Mesothelial cell of epicardium (in vitro differentiated cells): ENCODE measurements at regions not wholly inside any gene's neighbourhood (a gene's known extent, or its start where the extent isn't known, plus 50 kb on each side); places are given as distances from the start of the nearest gene placed in this dataset.
A peak's percentile ranks its signal among the peaks of the same experiment; 100 is the strongest.
"Not testable (repeated sequence)": the region's sequence is repeated elsewhere in the genome, so short reads cannot be mapped to it uniquely, and the experiment has no call there.

ENCODE experiments used
- DNase-seq, 2 experiments: peaks; one replicate each; pipeline ENCODE4 v3.0.0; 2021; ENCODE audit warnings: low spot score in 2 of 2; ENCODE audit not compliant: unreplicated experiment in 2 of 2
- H3K27ac Mint-ChIP-seq: 2 replicates; pipeline ENCODE4 v1.8.0; 2021; ENCODE audit warnings: mixed read lengths
- H3K27me3 Mint-ChIP-seq: 2 replicates; pipeline ENCODE4 v1.8.0; 2021; ENCODE audit warnings: low read depth, mixed read lengths
- H3K36me3 Mint-ChIP-seq: 2 replicates; pipeline ENCODE4 v1.8.0; 2021; ENCODE audit warnings: mixed read lengths
- H3K4me1 Mint-ChIP-seq: 2 replicates; pipeline ENCODE4 v1.8.0; 2021; ENCODE audit warnings: mixed read lengths
- H3K4me3 Mint-ChIP-seq: 2 replicates; pipeline ENCODE4 v1.8.0; 2021; ENCODE audit warnings: mild to moderate bottlenecking, moderate library complexity, mixed read lengths
- H3K9me3 Mint-ChIP-seq: 2 replicates; pipeline ENCODE4 v1.8.0; 2021; ENCODE audit warnings: mixed read lengths
- TF ChIP-seq, protein P1 (sequence below): fragments of 200-600 bp; sonication (generic); IDR thresholded peaks from one replicate; pipeline ENCODE4 v1.5.0; 2021; ENCODE audit warnings: antibody characterized with exemption; ENCODE audit not compliant: unreplicated experiment

DNA sequence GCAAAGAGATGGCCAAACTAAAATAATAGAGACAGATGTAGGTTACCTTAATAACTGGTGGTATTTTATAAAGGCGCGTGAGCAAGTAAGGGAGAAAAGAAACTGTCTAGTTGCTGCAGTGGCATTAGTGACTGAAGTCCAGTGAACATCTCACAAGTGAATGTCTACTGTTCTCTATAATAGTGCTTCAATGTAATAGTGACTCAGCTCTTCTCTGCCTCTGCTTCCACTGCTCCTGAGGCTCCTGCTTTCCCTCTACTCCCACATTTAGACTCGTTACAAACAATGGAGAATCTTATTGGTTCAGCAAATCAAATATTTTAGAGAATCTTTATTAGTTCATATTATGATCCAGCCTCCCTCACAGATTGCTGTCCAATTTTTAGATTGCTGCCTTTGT lies 779.1 kb upstream of the HTR2C start:
- no peak for DNase-seq
- Mint-ChIP-seq H3K27me3 (no peaks in the 10 kb centered on the region), H3K27ac (peak overlapping the region; percentile 69), H3K4me1 (peaks cover 51% of the 10 kb centered on the region), H3K4me3 (no peak overlapping the region), H3K9me3 (peaks cover 2% of the 10 kb centered on the region), H3K36me3 (no peaks in the 10 kb centered on the region)
- TF ChIP-seq, protein P1, sequence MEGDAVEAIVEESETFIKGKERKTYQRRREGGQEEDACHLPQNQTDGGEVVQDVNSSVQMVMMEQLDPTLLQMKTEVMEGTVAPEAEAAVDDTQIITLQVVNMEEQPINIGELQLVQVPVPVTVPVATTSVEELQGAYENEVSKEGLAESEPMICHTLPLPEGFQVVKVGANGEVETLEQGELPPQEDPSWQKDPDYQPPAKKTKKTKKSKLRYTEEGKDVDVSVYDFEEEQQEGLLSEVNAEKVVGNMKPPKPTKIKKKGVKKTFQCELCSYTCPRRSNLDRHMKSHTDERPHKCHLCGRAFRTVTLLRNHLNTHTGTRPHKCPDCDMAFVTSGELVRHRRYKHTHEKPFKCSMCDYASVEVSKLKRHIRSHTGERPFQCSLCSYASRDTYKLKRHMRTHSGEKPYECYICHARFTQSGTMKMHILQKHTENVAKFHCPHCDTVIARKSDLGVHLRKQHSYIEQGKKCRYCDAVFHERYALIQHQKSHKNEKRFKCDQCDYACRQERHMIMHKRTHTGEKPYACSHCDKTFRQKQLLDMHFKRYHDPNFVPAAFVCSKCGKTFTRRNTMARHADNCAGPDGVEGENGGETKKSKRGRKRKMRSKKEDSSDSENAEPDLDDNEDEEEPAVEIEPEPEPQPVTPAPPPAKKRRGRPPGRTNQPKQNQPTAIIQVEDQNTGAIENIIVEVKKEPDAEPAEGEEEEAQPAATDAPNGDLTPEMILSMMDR, result no peak

DNA sequence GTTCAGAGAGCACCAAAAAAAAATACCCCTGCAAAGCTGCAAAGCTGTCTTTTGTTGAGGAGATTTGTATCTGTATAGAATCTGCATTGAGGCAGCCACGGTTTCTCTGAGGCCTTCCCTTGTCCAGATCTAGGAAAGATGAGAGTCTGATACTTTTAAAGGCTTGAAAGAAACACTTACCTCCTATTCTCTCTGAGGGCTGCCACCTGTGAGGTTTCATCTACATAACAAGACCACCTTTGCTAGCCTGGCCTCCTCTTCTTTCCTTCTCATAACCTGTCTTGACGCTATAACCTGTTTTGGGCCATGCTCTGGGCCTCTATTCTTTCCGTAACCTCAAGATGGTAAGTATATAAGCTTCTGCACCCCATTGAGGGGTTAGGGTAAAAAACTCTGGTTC lies 779.6 kb upstream of the HTR2C start:
- DNase-seq, result no peak
- Mint-ChIP-seq H3K9me3 (no peaks in the 10 kb centered on the region), H3K27ac (peak overlapping the region; percentile 69), H3K4me3 (no peak overlapping the region), H3K36me3 (no peaks in the 10 kb centered on the region), H3K27me3 (no peaks in the 10 kb centered on the region), H3K4me1 (peaks cover 48% of the 10 kb centered on the region)
- TF ChIP-seq, protein P1, result no peak

DNA sequence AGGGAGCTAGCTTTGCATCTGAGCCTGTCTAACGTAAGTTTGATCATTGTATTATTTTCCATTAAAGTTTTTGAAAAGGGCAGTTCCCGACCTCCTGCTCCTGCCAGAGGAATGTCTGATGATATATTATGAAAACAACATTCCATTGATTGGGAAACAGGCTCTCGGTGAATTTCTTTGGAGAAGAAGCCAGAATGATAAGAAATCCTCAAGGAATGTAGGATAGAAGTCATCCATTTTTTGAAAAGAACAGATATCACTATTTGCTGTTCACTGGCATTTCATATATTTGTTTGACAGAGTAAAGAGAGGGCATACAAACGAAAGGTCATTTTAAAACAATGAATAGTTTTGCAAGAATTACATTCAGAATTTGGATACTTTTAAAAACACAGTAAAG lies 781.0 kb upstream of the HTR2C start:
- Mint-ChIP-seq H3K27me3 (no peaks in the 10 kb centered on the region), H3K4me3 (no peak overlapping the region), H3K9me3 (no peaks in the 10 kb centered on the region), H3K4me1 (peaks cover 42% of the 10 kb centered on the region), H3K36me3 (no peaks in the 10 kb centered on the region), H3K27ac (peak overlapping the region; percentile 81)
- DNase-seq, result no peak
- TF ChIP-seq, protein P1, result no peak

DNA sequence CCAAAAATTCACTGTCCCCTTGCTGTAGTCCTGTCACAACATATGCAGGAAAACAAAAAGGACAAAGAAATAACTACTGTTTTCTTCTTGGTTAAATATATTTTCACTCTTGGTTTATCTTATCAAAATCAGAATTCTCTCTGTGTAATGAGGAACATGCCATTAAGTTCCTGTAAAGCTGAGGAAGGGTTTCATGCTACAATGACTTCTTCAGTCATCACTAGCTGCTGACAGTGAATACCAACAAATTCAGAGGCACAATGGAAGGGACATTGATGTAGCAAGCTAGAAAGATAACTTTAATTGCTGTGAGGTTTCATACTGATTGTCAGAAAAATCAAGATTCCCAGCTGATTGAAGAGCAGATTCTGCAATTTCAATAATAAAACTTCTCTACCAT lies 782.9 kb upstream of the HTR2C start:
- Mint-ChIP-seq H3K27ac (no peak overlapping the region), H3K4me1 (peaks cover 42% of the 10 kb centered on the region), H3K9me3 (peaks cover 10% of the 10 kb centered on the region), H3K27me3 (no peaks in the 10 kb centered on the region), H3K36me3 (peaks cover 3% of the 10 kb centered on the region), H3K4me3 (no peak overlapping the region)
- TF ChIP-seq, protein P1, result no peak
- DNase-seq, result no peak

DNA sequence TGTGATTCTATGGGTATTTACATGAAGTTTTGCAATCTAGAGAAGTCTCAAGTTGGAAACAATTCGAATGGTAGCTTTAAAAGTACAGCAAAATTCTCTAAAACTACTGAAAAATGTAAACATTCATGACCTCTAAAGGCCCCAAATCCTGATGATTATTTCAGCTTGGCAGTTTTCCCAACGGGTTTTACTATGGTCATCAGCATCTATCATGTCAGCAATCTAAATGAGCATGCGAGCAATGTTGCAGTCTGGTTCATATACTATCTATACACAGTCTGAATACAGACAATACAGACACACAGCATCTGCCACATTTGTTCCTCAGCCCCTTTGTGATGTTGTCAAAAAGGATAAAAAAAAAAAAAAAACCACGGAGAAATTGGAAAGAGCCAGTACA lies 790.3 kb upstream of the HTR2C start:
- Mint-ChIP-seq H3K36me3 (peaks cover 6% of the 10 kb centered on the region), H3K4me3 (no peak overlapping the region), H3K9me3 (peaks cover 23% of the 10 kb centered on the region), H3K27ac (peak overlapping the region; percentile 74), H3K4me1 (peaks cover 40% of the 10 kb centered on the region), H3K27me3 (no peaks in the 10 kb centered on the region)
- TF ChIP-seq, protein P1, result no peak
- DNase-seq, result no peak

DNA sequence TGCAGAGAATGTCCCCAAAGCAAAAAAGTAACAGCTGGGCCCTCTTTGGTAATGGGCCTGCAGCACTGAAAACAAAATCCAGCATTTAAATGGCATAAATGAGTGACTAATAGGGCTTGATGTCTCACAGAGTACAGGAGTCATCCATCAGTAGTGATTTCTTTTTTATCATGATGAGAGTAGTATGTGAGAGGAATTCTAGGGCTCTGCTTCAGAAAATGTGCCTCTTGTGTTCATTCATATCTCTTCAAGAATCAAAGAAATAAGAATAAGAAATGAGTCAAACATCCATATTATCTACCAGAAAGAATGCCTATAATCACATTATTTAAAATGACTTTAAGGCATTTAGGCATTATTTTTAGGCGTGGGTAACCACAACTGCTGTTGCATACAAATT lies 792.9 kb upstream of the HTR2C start:
- Mint-ChIP-seq H3K27me3 (no peaks in the 10 kb centered on the region), H3K36me3 (peaks cover 3% of the 10 kb centered on the region), H3K4me3 (no peak overlapping the region), H3K27ac (peak overlapping the region; percentile 55), H3K9me3 (peaks cover 14% of the 10 kb centered on the region), H3K4me1 (peaks cover 45% of the 10 kb centered on the region)
- no peak for DNase-seq
- TF ChIP-seq, protein P1, result no peak

DNA sequence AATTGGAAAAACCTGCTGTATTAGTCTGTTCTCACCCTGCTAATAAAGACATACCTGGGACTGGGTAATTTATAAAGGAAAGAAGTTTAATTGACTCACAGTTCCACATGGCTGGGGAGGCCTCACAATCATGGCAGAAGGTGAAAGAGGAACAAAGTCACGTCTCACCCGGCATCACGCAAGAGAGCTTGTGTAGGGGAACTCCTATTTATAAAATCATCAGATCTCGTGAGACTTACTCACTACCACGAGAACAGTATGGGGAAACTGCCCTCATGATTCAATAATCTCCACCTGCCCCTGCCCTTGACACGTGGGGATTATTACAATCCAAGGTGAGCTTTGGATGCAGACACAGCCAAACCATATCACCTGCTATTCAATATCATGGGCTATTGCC lies 799.1 kb upstream of the HTR2C start:
- H3K4me3 Mint-ChIP-seq, DNase-seq, H3K27me3 Mint-ChIP-seq, H3K36me3 Mint-ChIP-seq, H3K9me3 Mint-ChIP-seq: not testable (repeated sequence)
- H3K27ac Mint-ChIP-seq, result peak overlapping the region; percentile 56
- peaks cover 18% of the 10 kb centered on the region for H3K4me1 Mint-ChIP-seq
